ENCODE measurements at regions not wholly inside any gene's neighbourhood (a gene's known extent, or its start where the extent isn't known, plus 50 kb on each side); places are given as distances from the start of the nearest gene placed in this dataset.
"Not testable (repeated sequence)": the region's sequence is repeated elsewhere in the genome, so short reads cannot be mapped to it uniquely, and the experiment has no call there.

- no peak for DNase-seq
Measured at GRCh38 chr3:59506191-59506590, 456.4 kb upstream of the CFAP20DC start.

GRCh38 chr3:59503441-59503840 is 453.6 kb upstream of the CFAP20DC start:
- DNase-seq = no peak

GRCh38 chr3:59502806-59503205 is 453.0 kb upstream of the CFAP20DC start:
- DNase-seq = no peak

- DNase-seq = no peak
Measured at GRCh38 chr3:59499954-59500353, 450.1 kb upstream of the CFAP20DC start.

- no peak for DNase-seq
Measured at GRCh38 chr3:59499000-59499399, 449.2 kb upstream of the CFAP20DC start.

- no peak for DNase-seq
Measured at GRCh38 chr3:59496250-59496649, 446.4 kb upstream of the CFAP20DC start.

- not testable (repeated sequence) for DNase-seq
Measured at GRCh38 chr3:59494969-59495368, 445.1 kb upstream of the CFAP20DC start.

- DNase-seq = no peak
Measured at GRCh38 chr3:59486520-59486919, 436.7 kb upstream of the CFAP20DC start.

GRCh38 chr3:59483191-59483590 is 433.4 kb upstream of the CFAP20DC start:
- no peak for DNase-seq

GRCh38 chr3:59482684-59483083 is 432.9 kb upstream of the CFAP20DC start:
- DNase-seq = no peak

GRCh38 chr3:59481776-59482400 is 432.1 kb upstream of the CFAP20DC start:
- no peak for DNase-seq

GRCh38 chr3:59480486-59480995 is 430.7 kb upstream of the CFAP20DC start:
- no peak for DNase-seq

- DNase-seq = no peak
Measured at GRCh38 chr3:59473636-59474035, 423.8 kb upstream of the CFAP20DC start.

- no peak for DNase-seq
Measured at GRCh38 chr3:59472541-59472940, 422.7 kb upstream of the CFAP20DC start.

GRCh38 chr3:59469948-59470723 is 420.3 kb upstream of the CFAP20DC start:
- no peak for DNase-seq

- DNase-seq = no peak
Measured at GRCh38 chr3:59467476-59467875, 417.7 kb upstream of the CFAP20DC start.

- DNase-seq = no peak
Measured at GRCh38 chr3:59464187-59464586, 414.4 kb upstream of the CFAP20DC start.

- no peak for DNase-seq
Measured at GRCh38 chr3:59463253-59463652, 413.4 kb upstream of the CFAP20DC start.

GRCh38 chr3:59460068-59460467 is 410.2 kb upstream of the CFAP20DC start:
- no peak for DNase-seq

- DNase-seq = no peak
Measured at GRCh38 chr3:59456852-59457485, 407.1 kb upstream of the CFAP20DC start.

GRCh38 chr3:59451800-59452746 is 402.2 kb upstream of the CFAP20DC start:
- no peak for DNase-seq

Data from anterior cingulate cortex (tissue), 58 donors.